Cardiac fibroblast (primary cell): ENCODE measurements at regions not wholly inside any gene's neighbourhood (a gene's known extent, or its start where the extent isn't known, plus 50 kb on each side); places are given as distances from the start of the nearest gene placed in this dataset.

Experiments used
- DNase-seq, 2 donors: peaks; one replicate each; pipeline versions ENCODE4 v3.0.0 to v3.0.0-alpha.2; 2010; ENCODE audit warnings: low read depth in 2 of 2
- H3K4me3 ChIP-seq, 2 donors: replicated peaks in 1 of 2; 1 replicate in 1 of 2; 2 replicates in 1 of 2; pipeline ENCODE4 v1.5.1; 2011; ENCODE audit warnings: low read depth in 2 of 2, low read length in 2 of 2, mild to moderate bottlenecking in 2 of 2, moderate library complexity in 1 of 2
- CTCF ChIP-seq: IDR thresholded peaks from one replicate; pipeline ENCODE4 v1.5.1; 2011; ENCODE audit warnings: low read depth, mild to moderate bottlenecking, low read length, inconsistent platforms

- no peak for DNase-seq
- no peak for TF ChIP-seq CTCF
These were observed 188.2 kb downstream of the ERMARD start for GRCh38 chr6:169939554-169940164.

GRCh38 chr6:169938731-169939130 is 187.3 kb downstream of the ERMARD start:
- no peak for TF ChIP-seq CTCF

More at GRCh38 chr6:169939554-169940164, 188.2 kb downstream of the ERMARD start:
- H3K4me3 ChIP-seq = no peak overlapping the region

GRCh38 chr6:169938262-169938701 is 186.9 kb downstream of the ERMARD start:
- no peak for DNase-seq
- H3K4me3 ChIP-seq = no peak overlapping the region
- no peak for TF ChIP-seq CTCF

More at GRCh38 chr6:169938731-169939130, 187.3 kb downstream of the ERMARD start:
- H3K4me3 ChIP-seq = no peak overlapping the region
- DNase-seq = no peak

GRCh38 chr6:169937389-169938261 is 186.2 kb downstream of the ERMARD start:
- TF ChIP-seq CTCF = no peak
- DNase-seq = no peak
- no peak overlapping the region for H3K4me3 ChIP-seq

- no peak for TF ChIP-seq CTCF
- DNase-seq = no peak
- no peak overlapping the region for H3K4me3 ChIP-seq
These were observed 185.0 kb downstream of the ERMARD start for GRCh38 chr6:169936355-169936975.

- no peak overlapping the region for H3K4me3 ChIP-seq
- no peak for DNase-seq
- no peak for TF ChIP-seq CTCF
These were observed 184.4 kb downstream of the ERMARD start for GRCh38 chr6:169935861-169936260.
